ENCODE measurements at regions not wholly inside any gene's neighbourhood (a gene's known extent, or its start where the extent isn't known, plus 50 kb on each side); places are given as distances from the start of the nearest gene placed in this dataset.

GRCh38 chr16:64061621-64062020 is 1060.2 kb downstream of the CDH11 start:
- Mint-ChIP-seq H3K27ac (no peak overlapping the region), H3K9me3 (peaks cover 0 to 7% of the 10 kb centered on the region in 2 donors), H3K4me1 (no peaks in the 10 kb centered on the region), H3K4me3 (no peak overlapping the region), H3K36me3 (no peaks in the 10 kb centered on the region), H3K27me3 (no peaks in the 10 kb centered on the region)
- DNase-seq (no peak), ATAC-seq (replicated peaks) (no peak)

DNA sequence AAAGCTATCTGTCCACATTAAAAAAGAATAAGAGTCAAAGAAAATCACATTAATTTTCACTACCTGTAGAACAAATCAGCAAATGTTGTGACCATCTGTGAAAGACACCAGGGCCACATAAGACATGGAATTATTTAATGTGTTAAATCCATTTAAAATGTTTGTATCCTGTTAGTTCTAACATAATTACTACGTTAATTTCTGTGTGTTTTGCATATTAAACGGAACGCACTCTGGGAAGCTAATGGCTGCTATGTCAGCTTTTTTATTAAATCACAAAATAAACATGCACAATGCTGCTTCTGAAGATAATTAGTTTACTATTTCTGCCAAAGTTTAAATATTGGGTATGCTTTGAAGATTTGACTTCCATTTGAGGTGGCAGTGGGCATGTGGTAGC is 1061.2 kb downstream of the CDH11 start:
- no peak overlapping the region for H3K4me3 Mint-ChIP-seq
- no peaks in the 10 kb centered on the region for H3K36me3 Mint-ChIP-seq
- H3K9me3 Mint-ChIP-seq: peaks cover 0 to 7% of the 10 kb centered on the region in 2 donors

DNA sequence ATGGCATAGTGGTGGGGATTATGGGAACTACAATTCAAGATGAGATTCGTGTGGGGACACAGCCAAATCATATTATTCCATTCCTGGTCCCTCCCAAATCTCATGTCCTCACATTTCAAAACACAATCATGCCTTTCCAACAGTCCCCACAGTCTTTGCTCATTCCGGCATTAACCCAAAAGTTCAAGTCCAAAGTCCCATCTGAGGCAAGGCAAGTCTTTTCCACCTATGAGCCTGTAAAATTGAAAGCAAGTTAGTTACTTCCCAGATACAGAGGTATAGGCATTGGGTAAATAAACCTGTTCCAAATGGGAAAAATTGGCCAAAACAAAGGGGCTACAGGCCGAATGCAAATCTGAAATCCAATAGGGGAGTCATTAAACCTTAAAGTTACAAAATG is 1063.2 kb downstream of the CDH11 start:
- DNase-seq (no peak), ATAC-seq (replicated peaks) (no peak)
- no peaks in the 10 kb centered on the region for H3K4me1 Mint-ChIP-seq
- no peaks in the 10 kb centered on the region for H3K27me3 Mint-ChIP-seq
- no peak overlapping the region for H3K4me3 Mint-ChIP-seq
- H3K36me3 Mint-ChIP-seq: no peaks in the 10 kb centered on the region
- H3K9me3 Mint-ChIP-seq: peaks cover 0 to 4% of the 10 kb centered on the region in 2 donors
- H3K27ac Mint-ChIP-seq: no peak overlapping the region

More for the DNA sequence above, 1061.2 kb downstream of the CDH11 start:
- Mint-ChIP-seq H3K27ac (no peak overlapping the region), H3K4me1 (no peaks in the 10 kb centered on the region), H3K27me3 (no peaks in the 10 kb centered on the region)
- ATAC-seq (replicated peaks) (no peak), DNase-seq (no peak)

DNA sequence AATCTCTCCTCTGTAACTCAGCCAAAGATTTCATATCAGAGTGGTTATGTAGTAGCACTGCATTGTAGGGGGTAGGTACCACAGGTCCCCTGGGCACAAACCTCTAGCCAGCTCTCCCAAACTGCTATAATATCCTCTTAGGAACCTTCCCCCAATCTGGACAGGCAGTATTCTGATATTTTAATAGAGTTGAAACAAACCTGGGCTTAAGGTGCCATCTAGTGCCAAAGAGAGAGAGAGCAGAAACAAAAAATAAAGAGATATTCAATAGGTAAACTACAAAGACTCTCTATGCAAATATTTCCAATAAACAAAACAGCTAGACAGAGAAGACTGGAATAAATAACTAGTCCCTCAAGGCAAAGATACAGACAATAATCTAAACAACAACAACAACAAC is 1070.0 kb downstream of the CDH11 start:
- no peak overlapping the region for H3K4me3 Mint-ChIP-seq
- DNase-seq: no peak
- ATAC-seq (replicated peaks): no peak

GRCh38 chr16:64047878-64048277 is 1074.0 kb downstream of the CDH11 start:
- DNase-seq (no peak), ATAC-seq (replicated peaks) (no peak)
- Mint-ChIP-seq H3K9me3 (peaks cover 7 to 11% of the 10 kb centered on the region in 2 donors), H3K4me3 (no peak overlapping the region), H3K27me3 (no peaks in the 10 kb centered on the region), H3K27ac (no peak overlapping the region), H3K4me1 (no peaks in the 10 kb centered on the region), H3K36me3 (no peaks in the 10 kb centered on the region)

More for the DNA sequence above, 1070.0 kb downstream of the CDH11 start:
- no peaks in the 10 kb centered on the region for H3K36me3 Mint-ChIP-seq
- peaks cover 5 to 11% of the 10 kb centered on the region in 2 donors for H3K9me3 Mint-ChIP-seq
- H3K27ac Mint-ChIP-seq: no peak overlapping the region
- H3K4me1 Mint-ChIP-seq: no peaks in the 10 kb centered on the region
- H3K27me3 Mint-ChIP-seq: no peaks in the 10 kb centered on the region

- Mint-ChIP-seq H3K27ac (no peak overlapping the region), H3K27me3 (no peaks in the 10 kb centered on the region), H3K36me3 (no peaks in the 10 kb centered on the region), H3K9me3 (peaks cover 6 to 11% of the 10 kb centered on the region in 2 donors), H3K4me1 (no peaks in the 10 kb centered on the region), H3K4me3 (no peak overlapping the region)
- DNase-seq: no peak
- ATAC-seq (replicated peaks): no peak
These were observed 1074.7 kb downstream of the CDH11 start for GRCh38 chr16:64047207-64047606.

- DNase-seq: no peak
- Mint-ChIP-seq H3K36me3 (no peaks in the 10 kb centered on the region), H3K27me3 (no peaks in the 10 kb centered on the region), H3K9me3 (peaks cover 4 to 6% of the 10 kb centered on the region in 2 donors), H3K4me1 (no peaks in the 10 kb centered on the region), H3K27ac (no peak overlapping the region), H3K4me3 (no peak overlapping the region)
- ATAC-seq (replicated peaks): no peak
These were observed 1086.5 kb downstream of the CDH11 start for GRCh38 chr16:64035337-64035736.

DNA sequence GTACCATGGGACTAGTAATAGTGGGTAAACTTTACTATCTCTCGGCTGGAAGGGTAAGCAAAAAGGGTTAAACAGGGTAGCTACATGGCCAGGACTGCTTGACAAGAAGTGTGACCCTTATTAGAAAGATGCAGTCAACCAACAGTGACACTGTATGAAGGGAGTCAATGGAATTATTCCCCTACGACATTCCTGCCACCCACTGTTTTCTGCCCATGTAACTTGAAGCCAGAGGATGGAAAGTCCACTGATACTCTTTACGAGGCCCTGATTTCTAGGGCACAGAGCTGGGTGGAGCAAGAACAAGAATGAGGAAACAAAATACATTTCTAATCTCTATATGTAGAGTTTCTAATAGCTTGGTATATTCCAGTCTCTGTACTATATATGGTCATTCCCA is 1102.5 kb downstream of the CDH11 start:
- no peaks in the 10 kb centered on the region for H3K27me3 Mint-ChIP-seq
- no peak overlapping the region for H3K27ac Mint-ChIP-seq
- DNase-seq (no peak), ATAC-seq (replicated peaks) (no peak)
- H3K36me3 Mint-ChIP-seq: no peaks in the 10 kb centered on the region
- no peaks in the 10 kb centered on the region for H3K4me1 Mint-ChIP-seq
- peaks cover 0 to 4% of the 10 kb centered on the region in 2 donors for H3K9me3 Mint-ChIP-seq
- no peak overlapping the region for H3K4me3 Mint-ChIP-seq

DNA sequence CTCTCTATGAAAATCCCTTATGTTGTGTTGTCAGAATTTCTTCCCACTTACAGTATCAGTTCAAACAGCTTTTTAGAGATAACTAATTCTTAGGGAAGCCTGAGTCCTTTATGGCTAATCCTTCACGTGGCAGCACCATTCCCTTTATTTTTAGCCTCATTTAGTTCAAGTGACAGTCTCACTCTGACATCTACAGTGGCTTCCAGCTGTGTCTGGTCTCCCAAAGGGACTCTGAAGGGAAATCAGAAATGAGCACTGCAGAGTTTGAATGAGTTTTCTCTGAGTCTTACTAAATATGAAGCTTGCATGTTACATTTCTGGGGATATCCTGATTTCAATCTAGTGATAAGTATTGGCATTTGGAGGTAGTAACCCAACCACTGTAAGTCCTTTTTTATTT is 1104.1 kb downstream of the CDH11 start:
- H3K9me3 Mint-ChIP-seq: peaks cover 0 to 4% of the 10 kb centered on the region in 2 donors
- H3K36me3 Mint-ChIP-seq: no peaks in the 10 kb centered on the region
- ATAC-seq (replicated peaks) (no peak), DNase-seq (no peak)
- no peaks in the 10 kb centered on the region for H3K4me1 Mint-ChIP-seq
- no peak overlapping the region for H3K4me3 Mint-ChIP-seq
- no peaks in the 10 kb centered on the region for H3K27me3 Mint-ChIP-seq
- no peak overlapping the region for H3K27ac Mint-ChIP-seq

DNA sequence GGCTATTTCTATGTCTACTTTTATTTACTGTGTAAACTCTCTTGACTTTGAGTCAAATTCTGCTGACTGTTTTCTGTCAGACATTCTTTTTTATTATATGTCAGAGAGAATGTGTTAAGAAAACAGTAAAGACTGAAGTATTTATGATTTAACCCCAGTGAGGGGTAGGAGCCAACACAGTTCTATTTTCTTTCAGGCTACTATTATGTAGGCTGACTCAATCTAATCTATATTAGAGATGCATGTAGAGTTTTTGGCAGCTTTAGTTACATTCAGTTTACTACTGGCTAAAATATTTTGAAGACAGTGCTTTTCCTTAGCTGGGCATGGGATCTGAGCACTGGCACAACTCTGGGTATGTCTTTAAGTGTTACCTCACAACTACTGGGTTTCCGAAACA is 1108.0 kb downstream of the CDH11 start:
- Mint-ChIP-seq H3K4me1 (no peaks in the 10 kb centered on the region), H3K36me3 (no peaks in the 10 kb centered on the region), H3K27me3 (no peaks in the 10 kb centered on the region), H3K4me3 (no peak overlapping the region), H3K27ac (no peak overlapping the region), H3K9me3 (no peaks in the 10 kb centered on the region)
- DNase-seq (no peak), ATAC-seq (replicated peaks) (no peak)

GRCh38 chr16:64012166-64012565 is 1109.7 kb downstream of the CDH11 start:
- H3K4me3 Mint-ChIP-seq: no peak overlapping the region
- DNase-seq (no peak), ATAC-seq (replicated peaks) (no peak)
- H3K4me1 Mint-ChIP-seq: no peaks in the 10 kb centered on the region
- H3K9me3 Mint-ChIP-seq: no peaks in the 10 kb centered on the region
- no peaks in the 10 kb centered on the region for H3K36me3 Mint-ChIP-seq
- H3K27ac Mint-ChIP-seq: no peak overlapping the region
- H3K27me3 Mint-ChIP-seq: no peaks in the 10 kb centered on the region

DNA sequence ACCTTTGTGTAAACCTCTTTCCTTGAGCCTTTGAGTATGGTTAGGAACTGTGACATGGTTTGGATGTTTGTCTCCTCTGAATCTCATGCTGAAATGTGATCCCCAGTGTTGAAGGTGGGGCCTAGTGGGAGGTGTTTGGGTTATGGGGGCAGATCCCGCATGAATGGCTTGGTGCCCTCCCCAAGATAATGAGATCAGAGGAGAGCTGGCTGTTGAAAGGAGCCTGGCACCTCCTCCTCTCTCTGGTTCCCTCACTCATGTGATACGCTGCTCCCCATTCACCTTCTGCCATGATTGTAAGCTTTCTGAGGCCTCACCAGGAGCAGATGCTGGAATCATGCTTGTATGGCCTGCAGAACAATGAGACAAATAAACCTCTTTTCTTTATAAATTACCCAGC is 1110.2 kb downstream of the CDH11 start:
- Mint-ChIP-seq H3K27me3 (no peaks in the 10 kb centered on the region), H3K36me3 (no peaks in the 10 kb centered on the region), H3K4me1 (no peaks in the 10 kb centered on the region), H3K4me3 (no peak overlapping the region), H3K9me3 (no peaks in the 10 kb centered on the region), H3K27ac (no peak overlapping the region)
- no peak for DNase-seq
- no peak for ATAC-seq (replicated peaks)

DNA sequence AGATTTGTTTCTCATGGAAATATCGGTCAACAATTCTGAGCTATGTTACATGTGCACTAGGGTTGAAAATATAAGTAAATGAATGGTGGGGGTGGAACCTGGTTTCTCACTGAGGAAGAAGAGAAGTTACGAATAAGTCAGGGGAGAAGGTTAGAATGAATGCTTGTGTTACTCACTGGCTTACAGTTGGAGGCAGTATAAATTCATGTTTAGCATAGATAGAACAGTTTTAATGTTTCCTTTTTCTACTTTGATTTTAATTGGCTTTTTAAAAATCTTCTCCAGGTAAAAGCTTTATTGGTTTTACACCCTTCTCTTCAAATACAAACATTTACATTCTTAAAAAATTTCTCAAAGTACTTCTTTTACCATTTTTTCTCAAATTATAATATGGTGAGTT is 1113.7 kb downstream of the CDH11 start:
- no peak overlapping the region for H3K4me3 Mint-ChIP-seq
- no peak for DNase-seq
- no peaks in the 10 kb centered on the region for H3K27me3 Mint-ChIP-seq
- no peak for ATAC-seq (replicated peaks)
- no peaks in the 10 kb centered on the region for H3K4me1 Mint-ChIP-seq
- H3K27ac Mint-ChIP-seq: no peak overlapping the region
- H3K36me3 Mint-ChIP-seq: no peaks in the 10 kb centered on the region
- peaks cover 0 to 1% of the 10 kb centered on the region in 2 donors for H3K9me3 Mint-ChIP-seq

DNA sequence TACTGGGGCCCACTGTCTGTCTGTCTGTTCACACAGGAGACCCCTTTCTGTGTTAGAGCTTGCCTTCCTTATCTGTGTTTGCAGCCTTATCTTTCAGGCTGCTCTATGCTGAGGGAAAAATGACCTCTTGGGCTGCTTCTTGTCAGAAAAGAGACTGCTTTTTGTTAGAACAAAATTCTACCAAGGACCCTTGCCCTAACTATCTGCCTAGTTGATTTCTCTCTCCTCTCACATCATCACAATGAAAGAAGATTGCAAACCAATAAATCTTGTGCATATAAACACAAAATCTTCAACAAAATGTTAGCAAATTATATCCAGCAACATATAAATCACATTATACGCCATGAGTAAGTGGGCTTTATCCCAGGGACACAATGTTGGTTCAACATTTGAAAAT is 1117.7 kb downstream of the CDH11 start:
- peaks cover 0 to 3% of the 10 kb centered on the region in 2 donors for H3K9me3 Mint-ChIP-seq
- H3K27ac Mint-ChIP-seq: no peak overlapping the region
- ATAC-seq (replicated peaks) (no peak), DNase-seq (no peak)
- no peaks in the 10 kb centered on the region for H3K36me3 Mint-ChIP-seq
- H3K4me1 Mint-ChIP-seq: no peaks in the 10 kb centered on the region
- no peaks in the 10 kb centered on the region for H3K27me3 Mint-ChIP-seq
- no peak overlapping the region for H3K4me3 Mint-ChIP-seq

GRCh38 chr16:63995025-63995424 is 1126.8 kb downstream of the CDH11 start:
- H3K36me3 Mint-ChIP-seq: no peaks in the 10 kb centered on the region
- no peak for ATAC-seq (replicated peaks)
- H3K27me3 Mint-ChIP-seq: no peaks in the 10 kb centered on the region
- no peak overlapping the region for H3K27ac Mint-ChIP-seq
- H3K4me1 Mint-ChIP-seq: no peaks in the 10 kb centered on the region
- no peak overlapping the region for H3K4me3 Mint-ChIP-seq
- DNase-seq: no peak
- H3K9me3 Mint-ChIP-seq: peaks cover 0 to 2% of the 10 kb centered on the region in 2 donors

DNA sequence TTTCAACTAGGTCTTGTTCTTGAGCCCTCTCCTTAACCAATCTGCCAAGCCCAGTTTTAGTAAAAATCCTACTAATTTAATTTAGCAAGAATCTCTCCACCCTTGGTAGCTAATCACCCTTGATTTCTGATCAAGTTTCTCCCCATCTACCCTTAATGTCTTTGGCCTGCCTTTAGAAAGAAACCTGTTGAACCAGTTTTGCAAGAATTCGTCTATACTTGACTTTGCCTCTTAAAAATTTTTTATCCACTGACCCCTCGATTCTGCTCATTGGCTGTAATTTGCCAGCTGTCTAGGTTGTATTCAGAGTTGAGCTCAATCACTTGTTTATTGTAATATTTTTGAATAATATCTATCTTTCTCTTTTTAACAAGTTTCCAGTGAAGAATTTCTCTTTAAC is 1138.5 kb downstream of the CDH11 start:
- no peaks in the 10 kb centered on the region for H3K4me1 Mint-ChIP-seq
- H3K4me3 Mint-ChIP-seq: no peak overlapping the region
- ATAC-seq (replicated peaks) (no peak), DNase-seq (no peak)
- H3K36me3 Mint-ChIP-seq: no peaks in the 10 kb centered on the region
- peaks cover 5 to 11% of the 10 kb centered on the region in 2 donors for H3K9me3 Mint-ChIP-seq
- no peaks in the 10 kb centered on the region for H3K27me3 Mint-ChIP-seq
- no peak overlapping the region for H3K27ac Mint-ChIP-seq
